CD14-positive monocyte (primary cell): ENCODE measurements at regions not wholly inside any gene's neighbourhood (a gene's known extent, or its start where the extent isn't known, plus 50 kb on each side); places are given as distances from the start of the nearest gene placed in this dataset.

Source experiments
- DNase-seq, 3 donors: peaks; one replicate each; pipeline ENCODE4 v3.0.0-alpha.2; 2011 to 2022
- H2AFZ ChIP-seq: 2 replicates; pipeline ENCODE4 v1.6.0; 2012; ENCODE audit warnings: mild to moderate bottlenecking, low read depth, low read length, inconsistent platforms; ENCODE audit not compliant: insufficient read depth, poor library complexity, severe bottlenecking
- H3K27ac ChIP-seq, 2 donors: 1 replicate in 1 of 2; 2 replicates in 1 of 2; pipeline ENCODE4 v1.5.1; 2012 to 2013; ENCODE audit warnings: low read length in 2 of 2, control low read depth in 1 of 2, inconsistent platforms in 1 of 2, low read depth in 1 of 2, mild to moderate bottlenecking in 1 of 2
- H3K27me3 ChIP-seq, 2 donors: one replicate each; pipeline versions ENCODE4 v1.6.0 to v1.6.1; 2011 to 2013; ENCODE audit warnings: low read length in 2 of 2; ENCODE audit not compliant: control insufficient read depth in 2 of 2, insufficient read depth in 2 of 2
- H3K36me3 ChIP-seq, 2 donors: replicated peaks in 1 of 2; 1 replicate in 1 of 2; 2 replicates in 1 of 2; pipeline versions ENCODE4 v1.5.1 to v1.6.1; 2012 to 2013; ENCODE audit warnings: low read length in 2 of 2, control low read depth in 1 of 2, inconsistent platforms in 1 of 2, mild to moderate bottlenecking in 1 of 2; ENCODE audit not compliant: insufficient read depth in 2 of 2, control insufficient read depth in 1 of 2
- H3K4me1 ChIP-seq, 2 donors: 1 replicate in 1 of 2; 2 replicates in 1 of 2; pipeline versions ENCODE4 v1.5.1 to v1.6.1; 2012 to 2013; ENCODE audit warnings: low read length in 2 of 2, control low read depth in 1 of 2, inconsistent platforms in 1 of 2, mild to moderate bottlenecking in 1 of 2, moderate library complexity in 1 of 2; ENCODE audit not compliant: insufficient read depth in 2 of 2, control insufficient read depth in 1 of 2
- H3K4me2 ChIP-seq: replicated peaks from 2 replicates; pipeline ENCODE3; 2012; ENCODE audit warnings: low read length, moderate library complexity, mild to moderate bottlenecking; ENCODE audit not compliant: poor library complexity, severe bottlenecking; ENCODE audit errors: extremely low read depth
- H3K4me3 ChIP-seq, 3 experiments: fragments of 200-600 bp in 1 of 3; sonication (generic) in 1 of 3; replicated peaks in 1 of 3; 1 replicate in 2 of 3; 2 replicates in 1 of 3; pipeline ENCODE4 v1.5.1; 2011 to 2013; ENCODE audit warnings: low read length in 3 of 3, mild to moderate bottlenecking in 3 of 3, control low read depth in 2 of 3, low read depth in 2 of 3, inconsistent platforms in 1 of 3, moderate library complexity in 1 of 3
- H3K79me2 ChIP-seq: 2 replicates; pipeline ENCODE4 v1.6.0; 2012; ENCODE audit warnings: mild to moderate bottlenecking, control low read depth, inconsistent platforms, low read length, moderate library complexity; ENCODE audit not compliant: insufficient read depth
- H3K9ac ChIP-seq: 2 replicates; pipeline ENCODE4 v1.6.0; 2017; ENCODE audit warnings: low read length, mild to moderate bottlenecking; ENCODE audit not compliant: insufficient read depth, poor library complexity, severe bottlenecking
- H3K9me3 ChIP-seq, 2 donors: replicated peaks in 1 of 2; 1 replicate in 1 of 2; 2 replicates in 1 of 2; pipeline versions ENCODE4 v1.5.1 to v1.6.1; 2012 to 2013; ENCODE audit warnings: low read length in 2 of 2, control low read depth in 1 of 2; ENCODE audit not compliant: control insufficient read depth in 1 of 2, insufficient read depth in 1 of 2
- H4K20me1 ChIP-seq: 2 replicates; pipeline ENCODE4 v1.6.0; 2012; ENCODE audit warnings: mild to moderate bottlenecking, low read length, control low read depth, moderate library complexity; ENCODE audit not compliant: insufficient read depth
- H3K27ac Mint-ChIP-seq, 7 donors: one replicate each; pipeline ENCODE4 v1.8.0; 2020; ENCODE audit warnings: mild to moderate bottlenecking in 7 of 7, mixed read lengths in 7 of 7, moderate library complexity in 6 of 7, inconsistent platforms in 2 of 7
- H3K27me3 Mint-ChIP-seq, 3 donors: one replicate each; pipeline ENCODE4 v1.8.0; 2021 to 2022; ENCODE audit warnings: low read depth in 3 of 3, mild to moderate bottlenecking in 3 of 3, mixed read lengths in 3 of 3, moderate library complexity in 3 of 3, inconsistent platforms in 1 of 3
- H3K36me3 Mint-ChIP-seq, 2 donors: one replicate each; pipeline ENCODE4 v1.8.0; 2020; ENCODE audit warnings: mixed read lengths in 2 of 2, inconsistent platforms in 1 of 2, mild to moderate bottlenecking in 1 of 2
- H3K4me1 Mint-ChIP-seq: one replicate; pipeline ENCODE4 v1.8.0; 2020; ENCODE audit warnings: mild to moderate bottlenecking, mixed read lengths
- H3K4me3 Mint-ChIP-seq, 2 donors: one replicate each; pipeline ENCODE4 v1.8.0; 2020; ENCODE audit warnings: mild to moderate bottlenecking in 2 of 2, mixed read lengths in 2 of 2, moderate library complexity in 1 of 2
- H3K9me3 Mint-ChIP-seq, 7 donors: one replicate each; pipeline ENCODE4 v1.8.0; 2020 to 2022; ENCODE audit warnings: mixed read lengths in 7 of 7, mild to moderate bottlenecking in 6 of 7, moderate library complexity in 6 of 7, inconsistent platforms in 2 of 7
- WGBS: methylation state at CpG from one replicate; pipeline ENCODE4 v1.1.5; 2013; ENCODE audit warnings: missing lambda C conversion rate; ENCODE audit not compliant: insufficient coverage; 5-methylcytosine and 5-hydroxymethylcytosine counted together
- intact Hi-C, 2 donors: fragments of 100-400 bp; cut with micrococcal nuclease; formaldehyde crosslinking; loops; one replicate each; pipeline versions ENCODE4 v1.15.0 to v1.15.1; 2023
- TF ChIP-seq, protein P1 (sequence below): fragments of 200-600 bp; IDR thresholded peaks from one replicate; pipeline ENCODE4 v1.8.0; 2022; ENCODE audit warnings: antibody characterized with exemption, mild to moderate bottlenecking

DNA sequence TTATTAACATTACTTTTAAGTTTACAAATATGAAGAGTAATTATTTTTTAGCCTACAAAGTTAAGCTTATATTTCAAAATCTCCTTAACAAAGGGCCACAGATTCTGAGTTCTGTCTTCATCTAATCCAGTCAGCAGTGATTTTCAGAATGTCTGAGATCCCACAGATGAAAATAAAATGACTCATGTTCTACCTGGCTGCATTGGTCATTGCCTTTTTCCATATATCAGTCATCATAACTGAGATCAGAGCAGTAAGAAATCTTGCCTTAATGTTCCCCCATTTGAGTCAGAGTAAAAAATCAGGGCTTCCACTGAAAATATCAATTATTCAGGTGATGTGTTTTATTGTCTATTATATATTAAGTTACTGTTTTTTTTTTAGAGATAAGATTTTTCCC is 416.1 kb downstream of the MRPL39 start:
- no peaks in the 10 kb centered on the region for H3K36me3 Mint-ChIP-seq
- no peak overlapping the region for H2AFZ ChIP-seq
- no peaks in the 10 kb centered on the region for H4K20me1 ChIP-seq
- H3K79me2 ChIP-seq: no peaks in the 10 kb centered on the region
- no peak overlapping the region for H3K4me2 ChIP-seq
- H3K9me3 ChIP-seq: no peaks in the 10 kb centered on the region
- no peak for DNase-seq
- H3K27me3 Mint-ChIP-seq: peaks cover 0 to 2% (median 0%) of the 10 kb centered on the region in 3 donors
- H3K4me3 ChIP-seq: no peak overlapping the region
- intact Hi-C loops: no loop called here
- H3K4me3 Mint-ChIP-seq: no peak overlapping the region
- H3K4me1 ChIP-seq: no peaks in the 10 kb centered on the region
- no peak overlapping the region for H3K27ac ChIP-seq
- no peaks in the 10 kb centered on the region for H3K4me1 Mint-ChIP-seq
- H3K36me3 ChIP-seq: no peaks in the 10 kb centered on the region
- no peak overlapping the region for H3K27ac Mint-ChIP-seq
- H3K9me3 Mint-ChIP-seq: peaks cover 0 to 12% (median 4%) of the 10 kb centered on the region in 7 donors
- TF ChIP-seq, protein P1, sequence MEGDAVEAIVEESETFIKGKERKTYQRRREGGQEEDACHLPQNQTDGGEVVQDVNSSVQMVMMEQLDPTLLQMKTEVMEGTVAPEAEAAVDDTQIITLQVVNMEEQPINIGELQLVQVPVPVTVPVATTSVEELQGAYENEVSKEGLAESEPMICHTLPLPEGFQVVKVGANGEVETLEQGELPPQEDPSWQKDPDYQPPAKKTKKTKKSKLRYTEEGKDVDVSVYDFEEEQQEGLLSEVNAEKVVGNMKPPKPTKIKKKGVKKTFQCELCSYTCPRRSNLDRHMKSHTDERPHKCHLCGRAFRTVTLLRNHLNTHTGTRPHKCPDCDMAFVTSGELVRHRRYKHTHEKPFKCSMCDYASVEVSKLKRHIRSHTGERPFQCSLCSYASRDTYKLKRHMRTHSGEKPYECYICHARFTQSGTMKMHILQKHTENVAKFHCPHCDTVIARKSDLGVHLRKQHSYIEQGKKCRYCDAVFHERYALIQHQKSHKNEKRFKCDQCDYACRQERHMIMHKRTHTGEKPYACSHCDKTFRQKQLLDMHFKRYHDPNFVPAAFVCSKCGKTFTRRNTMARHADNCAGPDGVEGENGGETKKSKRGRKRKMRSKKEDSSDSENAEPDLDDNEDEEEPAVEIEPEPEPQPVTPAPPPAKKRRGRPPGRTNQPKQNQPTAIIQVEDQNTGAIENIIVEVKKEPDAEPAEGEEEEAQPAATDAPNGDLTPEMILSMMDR: no peak
- H3K27me3 ChIP-seq: no peaks in the 10 kb centered on the region
- H3K9ac ChIP-seq: no peak overlapping the region

DNA sequence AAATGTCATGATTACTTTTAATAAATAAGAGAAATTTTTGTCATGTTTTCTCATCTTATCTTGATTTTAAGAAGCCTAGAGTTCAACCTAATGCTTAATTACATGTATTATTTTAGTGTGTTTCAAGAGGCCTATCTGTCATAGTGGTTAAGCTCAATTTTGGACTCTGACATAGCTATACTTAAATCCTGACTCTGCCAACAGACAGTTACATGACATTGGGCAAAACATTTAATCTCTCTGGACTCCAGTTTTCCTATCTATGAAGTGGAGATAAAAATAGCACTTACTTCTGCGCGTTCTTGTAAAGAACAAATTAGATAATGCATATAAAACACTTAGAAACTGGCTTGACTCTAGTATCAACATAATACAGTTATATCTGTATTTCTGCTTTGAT is 417.8 kb downstream of the MRPL39 start:
- no peaks in the 10 kb centered on the region for H3K36me3 Mint-ChIP-seq
- intact Hi-C loops: no loop called here
- DNase-seq: no peak
- Histone ChIP-seq H4K20me1 (no peaks in the 10 kb centered on the region), H3K4me2 (no peak overlapping the region), H3K27ac (no peak overlapping the region), H3K4me3 (no peak overlapping the region), H3K4me1 (no peaks in the 10 kb centered on the region), H2AFZ (no peak overlapping the region), H3K79me2 (no peaks in the 10 kb centered on the region), H3K9me3 (no peaks in the 10 kb centered on the region), H3K36me3 (no peaks in the 10 kb centered on the region), H3K9ac (no peak overlapping the region), H3K27me3 (no peaks in the 10 kb centered on the region)
- WGBS: no CpG with 5 or more reads among the region's 2 CpGs
- no peak overlapping the region for H3K4me3 Mint-ChIP-seq
- no peaks in the 10 kb centered on the region for H3K4me1 Mint-ChIP-seq
- H3K9me3 Mint-ChIP-seq: peaks cover 0 to 10% (median 6%) of the 10 kb centered on the region in 7 donors
- peaks cover 0 to 2% (median 2%) of the 10 kb centered on the region in 3 donors for H3K27me3 Mint-ChIP-seq
- no peak overlapping the region for H3K27ac Mint-ChIP-seq
- TF ChIP-seq, protein P1: no peak
